Liver (tissue), 8 donors: ENCODE measurements at regions not wholly inside any gene's neighbourhood (a gene's known extent, or its start where the extent isn't known, plus 50 kb on each side); places are given as distances from the start of the nearest gene placed in this dataset.

ENCODE experiments used
- DNase-seq: peaks from one replicate; pipeline ENCODE4 v3.0.0-alpha.2; 2017; ENCODE audit warnings: low spot score
- H3K27ac ChIP-seq, 2 donors: one replicate each; pipeline ENCODE4 v1.7.0; 2013; ENCODE audit warnings: inconsistent platforms in 2 of 2, low read length in 2 of 2, control low read depth in 1 of 2, low read depth in 1 of 2, mild to moderate bottlenecking in 1 of 2
- H3K27me3 ChIP-seq, 4 donors: one replicate each; pipeline versions ENCODE4 v1.6.1 to v1.7.0; 2013; ENCODE audit warnings: low read length in 3 of 4, inconsistent platforms in 1 of 4, mild to moderate bottlenecking in 1 of 4, moderate library complexity in 1 of 4; ENCODE audit not compliant: control insufficient read depth in 4 of 4, insufficient read depth in 4 of 4
- H3K36me3 ChIP-seq, 4 donors: one replicate each; pipeline versions ENCODE4 v1.6.1 to v1.7.0; 2013; ENCODE audit warnings: low read length in 3 of 4, mild to moderate bottlenecking in 3 of 4, low read depth in 1 of 4, moderate library complexity in 1 of 4; ENCODE audit not compliant: control insufficient read depth in 4 of 4, insufficient read depth in 3 of 4
- H3K4me1 ChIP-seq, 4 donors: one replicate each; pipeline versions ENCODE4 v1.6.1 to v1.7.0; 2013; ENCODE audit warnings: low read length in 3 of 4, mild to moderate bottlenecking in 3 of 4, moderate library complexity in 1 of 4; ENCODE audit not compliant: control insufficient read depth in 4 of 4, insufficient read depth in 4 of 4
- H3K4me3 ChIP-seq, 3 donors: one replicate each; pipeline versions ENCODE4 v1.6.1 to v1.7.0; 2013; ENCODE audit warnings: low read length in 3 of 3, control low read depth in 1 of 3, low read depth in 1 of 3, mild to moderate bottlenecking in 1 of 3
- H3K9ac ChIP-seq, 2 donors: one replicate each; pipeline ENCODE4 v1.7.0; 2013; ENCODE audit warnings: low read length in 2 of 2, mild to moderate bottlenecking in 2 of 2, moderate library complexity in 2 of 2, control low read depth in 1 of 2, low read depth in 1 of 2
- H3K9me3 ChIP-seq, 4 donors: one replicate each; pipeline versions ENCODE4 v1.6.1 to v1.7.0; 2013; ENCODE audit warnings: low read length in 3 of 4; ENCODE audit not compliant: control insufficient read depth in 4 of 4
- ATF3 ChIP-seq: IDR thresholded peaks from 2 replicates; pipeline ENCODE4 v1.6.1; 2016; ENCODE audit warnings: antibody characterized with exemption
- EGR1 ChIP-seq, 2 donors: IDR thresholded peaks; 2 replicates each; pipeline ENCODE4 v1.6.1; 2016 to 2018; ENCODE audit warnings: antibody characterized with exemption in 2 of 2, low read depth in 2 of 2
- FOXA1 ChIP-seq: IDR thresholded peaks from 2 replicates; pipeline ENCODE4 v1.6.1; 2016; ENCODE audit warnings: antibody characterized with exemption
- FOXA2 ChIP-seq: IDR thresholded peaks from 2 replicates; pipeline ENCODE4 v1.6.1; 2016; ENCODE audit warnings: antibody characterized with exemption
- GABPA ChIP-seq, 2 donors: IDR thresholded peaks in 1 of 2; conservative IDR thresholded peaks in 1 of 2; 2 replicates each; pipeline ENCODE4 v1.6.1; 2016; ENCODE audit warnings: antibody characterized with exemption in 2 of 2, mild to moderate bottlenecking in 1 of 2, moderate library complexity in 1 of 2
- HNF4A ChIP-seq, 2 donors: conservative IDR thresholded peaks; 2 replicates each; pipeline ENCODE4 v1.6.1; 2016; ENCODE audit warnings: antibody characterized with exemption in 2 of 2, mild to moderate bottlenecking in 2 of 2
- HNF4G ChIP-seq: IDR thresholded peaks from 2 replicates; pipeline ENCODE4 v1.6.1; 2016; ENCODE audit warnings: antibody characterized with exemption
- JUND ChIP-seq, 2 donors: IDR thresholded peaks; 2 replicates each; pipeline ENCODE4 v1.6.1; 2016; ENCODE audit warnings: antibody characterized with exemption in 2 of 2
- NR2F2 ChIP-seq: IDR thresholded peaks from 2 replicates; pipeline ENCODE4 v1.6.1; 2016; ENCODE audit warnings: antibody characterized with exemption
- RAD21 ChIP-seq, 2 donors: IDR thresholded peaks; 2 replicates each; pipeline ENCODE4 v1.6.1; 2016; ENCODE audit warnings: antibody characterized with exemption in 2 of 2, mild to moderate bottlenecking in 2 of 2
- REST ChIP-seq: IDR thresholded peaks from 2 replicates; pipeline ENCODE4 v1.6.1; 2016; ENCODE audit warnings: antibody characterized with exemption, mild to moderate bottlenecking
- RXRA ChIP-seq, 2 donors: IDR thresholded peaks; 2 replicates each; pipeline ENCODE4 v1.6.1; 2017 to 2018; ENCODE audit warnings: antibody characterized with exemption in 2 of 2, mild to moderate bottlenecking in 1 of 2
- SP1 ChIP-seq: IDR thresholded peaks from 2 replicates; pipeline ENCODE4 v1.6.1; 2018; ENCODE audit warnings: antibody characterized with exemption, mild to moderate bottlenecking
- YY1 ChIP-seq: IDR thresholded peaks from 2 replicates; pipeline ENCODE4 v1.6.1; 2016; ENCODE audit warnings: antibody characterized with exemption, mild to moderate bottlenecking
- WGBS: extraction: QIAGEN DNeasy Blood & Tissue Kit; methylation state at CpG from one replicate; pipeline ENCODE4 v1.1.7; 2013; 5-methylcytosine and 5-hydroxymethylcytosine counted together
- TF ChIP-seq, protein P1 (sequence below): IDR thresholded peaks from 2 replicates; pipeline ENCODE4 v1.6.1; 2016; ENCODE audit warnings: antibody characterized with exemption
- TF ChIP-seq, protein P2 (sequence below): fragments of 150-350 bp; IDR thresholded peaks from 2 replicates; pipeline ENCODE4 v1.5.1; 2017; ENCODE audit warnings: improper control_type of control experiment, low read depth, low read length; ENCODE audit not compliant: missing input control
- TF ChIP-seq, protein P3 (sequence below): IDR thresholded peaks from 2 replicates; pipeline ENCODE4 v1.6.1; 2016; ENCODE audit warnings: antibody characterized with exemption
- donor health status: healthy.
- donor health status: healthy.
- donor health status: healthy.
- donor health status: healthy.
- donor health status: healthy.

DNA sequence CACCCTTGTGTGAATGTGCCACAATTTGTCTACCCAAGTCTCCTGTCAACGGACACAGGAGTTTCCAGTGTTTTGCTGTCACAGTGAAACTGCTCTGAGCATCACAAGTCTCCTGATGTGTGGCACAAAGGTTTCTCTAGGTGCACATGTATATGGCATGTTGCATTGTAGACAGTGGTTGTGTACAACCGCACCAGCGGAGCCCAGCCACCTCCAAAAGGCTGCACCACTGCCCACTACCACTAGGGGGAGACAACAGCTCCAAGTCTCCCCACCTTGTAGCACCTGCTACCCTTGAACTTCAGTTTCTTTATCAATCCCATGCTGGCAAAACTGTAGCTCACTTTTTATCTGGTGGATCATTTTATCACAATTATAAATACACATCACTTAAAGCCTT, 95.5 kb upstream of the ZNF469 start:
- DNase-seq = no peak
- TF ChIP-seq, protein P1, sequence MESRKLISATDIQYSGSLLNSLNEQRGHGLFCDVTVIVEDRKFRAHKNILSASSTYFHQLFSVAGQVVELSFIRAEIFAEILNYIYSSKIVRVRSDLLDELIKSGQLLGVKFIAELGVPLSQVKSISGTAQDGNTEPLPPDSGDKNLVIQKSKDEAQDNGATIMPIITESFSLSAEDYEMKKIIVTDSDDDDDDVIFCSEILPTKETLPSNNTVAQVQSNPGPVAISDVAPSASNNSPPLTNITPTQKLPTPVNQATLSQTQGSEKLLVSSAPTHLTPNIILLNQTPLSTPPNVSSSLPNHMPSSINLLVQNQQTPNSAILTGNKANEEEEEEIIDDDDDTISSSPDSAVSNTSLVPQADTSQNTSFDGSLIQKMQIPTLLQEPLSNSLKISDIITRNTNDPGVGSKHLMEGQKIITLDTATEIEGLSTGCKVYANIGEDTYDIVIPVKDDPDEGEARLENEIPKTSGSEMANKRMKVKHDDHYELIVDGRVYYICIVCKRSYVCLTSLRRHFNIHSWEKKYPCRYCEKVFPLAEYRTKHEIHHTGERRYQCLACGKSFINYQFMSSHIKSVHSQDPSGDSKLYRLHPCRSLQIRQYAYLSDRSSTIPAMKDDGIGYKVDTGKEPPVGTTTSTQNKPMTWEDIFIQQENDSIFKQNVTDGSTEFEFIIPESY = no peak
- TF ChIP-seq, protein P2, sequence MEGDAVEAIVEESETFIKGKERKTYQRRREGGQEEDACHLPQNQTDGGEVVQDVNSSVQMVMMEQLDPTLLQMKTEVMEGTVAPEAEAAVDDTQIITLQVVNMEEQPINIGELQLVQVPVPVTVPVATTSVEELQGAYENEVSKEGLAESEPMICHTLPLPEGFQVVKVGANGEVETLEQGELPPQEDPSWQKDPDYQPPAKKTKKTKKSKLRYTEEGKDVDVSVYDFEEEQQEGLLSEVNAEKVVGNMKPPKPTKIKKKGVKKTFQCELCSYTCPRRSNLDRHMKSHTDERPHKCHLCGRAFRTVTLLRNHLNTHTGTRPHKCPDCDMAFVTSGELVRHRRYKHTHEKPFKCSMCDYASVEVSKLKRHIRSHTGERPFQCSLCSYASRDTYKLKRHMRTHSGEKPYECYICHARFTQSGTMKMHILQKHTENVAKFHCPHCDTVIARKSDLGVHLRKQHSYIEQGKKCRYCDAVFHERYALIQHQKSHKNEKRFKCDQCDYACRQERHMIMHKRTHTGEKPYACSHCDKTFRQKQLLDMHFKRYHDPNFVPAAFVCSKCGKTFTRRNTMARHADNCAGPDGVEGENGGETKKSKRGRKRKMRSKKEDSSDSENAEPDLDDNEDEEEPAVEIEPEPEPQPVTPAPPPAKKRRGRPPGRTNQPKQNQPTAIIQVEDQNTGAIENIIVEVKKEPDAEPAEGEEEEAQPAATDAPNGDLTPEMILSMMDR = peak; percentile 21
- H3K9ac ChIP-seq = no peak overlapping the region
- peaks cover 0 to 8% (median 4%) of the 10 kb centered on the region in 4 donors for H3K9me3 ChIP-seq
- H3K4me1 ChIP-seq = peaks cover 0 to 2% (median 0%) of the 10 kb centered on the region in 4 donors
- H3K4me3 ChIP-seq = no peak overlapping the region
- H3K27me3 ChIP-seq = no peaks in the 10 kb centered on the region
- 84% methylated on average over 3 of the region's 3 CpGs for WGBS
- no peak overlapping the region for H3K27ac ChIP-seq
- H3K36me3 ChIP-seq = no peaks in the 10 kb centered on the region

DNA sequence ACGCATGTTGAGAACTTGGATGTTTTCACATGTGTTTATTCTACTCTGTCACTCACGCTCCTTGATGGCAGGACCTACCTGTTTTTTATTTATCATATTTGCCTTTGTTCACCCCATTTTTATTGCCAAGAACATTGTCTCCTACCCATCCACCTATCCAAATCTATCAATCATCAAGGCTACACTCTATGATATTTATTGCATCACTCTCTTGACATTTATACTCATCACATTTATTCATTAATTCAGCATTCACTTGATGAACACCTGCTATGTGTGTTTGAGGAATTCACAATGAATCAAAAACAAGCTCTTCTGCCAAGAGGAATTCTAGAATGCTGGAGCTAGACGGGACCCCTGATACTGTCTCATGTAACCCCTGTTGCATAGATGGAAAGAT, 94.5 kb upstream of the ZNF469 start:
- no peak overlapping the region for H3K27ac ChIP-seq
- H3K4me1 ChIP-seq = no peaks in the 10 kb centered on the region
- H3K9me3 ChIP-seq = peaks cover 0 to 8% (median 4%) of the 10 kb centered on the region in 4 donors
- no peak overlapping the region for H3K4me3 ChIP-seq
- 76% methylated on average over 3 of the region's 3 CpGs for WGBS
- no peaks in the 10 kb centered on the region for H3K36me3 ChIP-seq
- H3K27me3 ChIP-seq = no peaks in the 10 kb centered on the region
- H3K9ac ChIP-seq = no peak overlapping the region
- TF ChIP-seq HNF4A (conservative IDR thresholded peaks at IDR 0.05) (no peak), SP1 (no peak), RXRA (IDR thresholded peaks at IDR 0.05) (no peak), YY1 (no peak), HNF4G (no peak), FOXA1 (no peak), FOXA2 (no peak), ATF3 (no peak), EGR1 (IDR thresholded peaks at IDR 0.05; ENCODE audit: low read depth in 2 of 2) (no peak), RAD21 (IDR thresholded peaks at IDR 0.05) (no peak), NR2F2 (no peak), GABPA (IDR thresholded peaks at IDR 0.05 in 1 of 2, conservative IDR thresholded peaks at IDR 0.05 in 1 of 2) (no peak), REST (no peak), JUND (IDR thresholded peaks at IDR 0.05) (no peak)
- TF ChIP-seq, protein P1 = no peak
- TF ChIP-seq, protein P3, sequence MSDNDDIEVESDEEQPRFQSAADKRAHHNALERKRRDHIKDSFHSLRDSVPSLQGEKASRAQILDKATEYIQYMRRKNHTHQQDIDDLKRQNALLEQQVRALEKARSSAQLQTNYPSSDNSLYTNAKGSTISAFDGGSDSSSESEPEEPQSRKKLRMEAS = no peak
- TF ChIP-seq, protein P2 = no peak
- no peak for DNase-seq
